ENCODE measurements at regions not wholly inside any gene's neighbourhood (a gene's known extent, or its start where the extent isn't known, plus 50 kb on each side); places are given as distances from the start of the nearest gene placed in this dataset.

- no peak for TF ChIP-seq CTCF (IDR thresholded peaks at IDR 0.05)
- Histone ChIP-seq H3K27ac (no peak overlapping the region), H3K36me3 (no peaks in the 10 kb centered on the region), H3K9me3 (no peaks in the 10 kb centered on the region), H3K4me3 (ENCODE audit: low read depth in 1 of 2, low read length in 1 of 2) (no peak overlapping the region), H3K27me3 (no peaks in the 10 kb centered on the region), H3K4me1 (ENCODE audit: control insufficient read depth in 1 of 2, insufficient read depth in 1 of 2, low read depth in 1 of 2, low read length in 1 of 2) (no peaks in the 10 kb centered on the region)
These were observed 160.7 kb downstream of the DLL1 start for GRCh38 chr6:170130201-170130621.

- Histone ChIP-seq H3K27me3 (no peaks in the 10 kb centered on the region), H3K9me3 (no peaks in the 10 kb centered on the region), H3K4me1 (ENCODE audit: control insufficient read depth in 1 of 2, insufficient read depth in 1 of 2, low read depth in 1 of 2, low read length in 1 of 2) (no peaks in the 10 kb centered on the region), H3K4me3 (ENCODE audit: low read depth in 1 of 2, low read length in 1 of 2) (no peak overlapping the region), H3K27ac (no peak overlapping the region), H3K36me3 (no peaks in the 10 kb centered on the region)
- no peak for TF ChIP-seq CTCF (IDR thresholded peaks at IDR 0.05)
These were observed 161.1 kb downstream of the DLL1 start for GRCh38 chr6:170129691-170130171.

GRCh38 chr6:170128811-170129681, 161.8 kb downstream of the DLL1 start:
- Histone ChIP-seq H3K9me3 (no peaks in the 10 kb centered on the region), H3K4me1 (ENCODE audit: control insufficient read depth in 1 of 2, insufficient read depth in 1 of 2, low read depth in 1 of 2, low read length in 1 of 2) (no peaks in the 10 kb centered on the region), H3K27ac (no peak overlapping the region), H3K4me3 (ENCODE audit: low read depth in 1 of 2, low read length in 1 of 2) (no peak overlapping the region), H3K27me3 (no peaks in the 10 kb centered on the region), H3K36me3 (no peaks in the 10 kb centered on the region)
- no peak for TF ChIP-seq CTCF (IDR thresholded peaks at IDR 0.05)

- no peaks in the 10 kb centered on the region for H3K9me3 ChIP-seq
- H3K36me3 ChIP-seq = no peaks in the 10 kb centered on the region
- H3K4me3 ChIP-seq (ENCODE audit: low read depth in 1 of 2, low read length in 1 of 2) = no peak overlapping the region
- H3K4me1 ChIP-seq (ENCODE audit: control insufficient read depth in 1 of 2, insufficient read depth in 1 of 2, low read depth in 1 of 2, low read length in 1 of 2) = no peaks in the 10 kb centered on the region
- TF ChIP-seq CTCF (IDR thresholded peaks at IDR 0.05) = no peak
- no peak overlapping the region for H3K27ac ChIP-seq
- no peaks in the 10 kb centered on the region for H3K27me3 ChIP-seq
These were observed 162.5 kb downstream of the DLL1 start for GRCh38 chr6:170128346-170128745.

- H3K4me1 ChIP-seq (ENCODE audit: control insufficient read depth in 1 of 2, insufficient read depth in 1 of 2, low read depth in 1 of 2, low read length in 1 of 2) = no peaks in the 10 kb centered on the region
- no peak for TF ChIP-seq CTCF (IDR thresholded peaks at IDR 0.05)
- H3K27me3 ChIP-seq = no peaks in the 10 kb centered on the region
- H3K36me3 ChIP-seq = no peaks in the 10 kb centered on the region
- no peak overlapping the region for H3K27ac ChIP-seq
- H3K4me3 ChIP-seq (ENCODE audit: low read depth in 1 of 2, low read length in 1 of 2) = no peak overlapping the region
- no peaks in the 10 kb centered on the region for H3K9me3 ChIP-seq
These were observed 163.7 kb downstream of the DLL1 start for GRCh38 chr6:170127151-170127550.
